ENCODE measurements at regions not wholly inside any gene's neighbourhood (a gene's known extent, or its start where the extent isn't known, plus 50 kb on each side); places are given as distances from the start of the nearest gene placed in this dataset.

DNA sequence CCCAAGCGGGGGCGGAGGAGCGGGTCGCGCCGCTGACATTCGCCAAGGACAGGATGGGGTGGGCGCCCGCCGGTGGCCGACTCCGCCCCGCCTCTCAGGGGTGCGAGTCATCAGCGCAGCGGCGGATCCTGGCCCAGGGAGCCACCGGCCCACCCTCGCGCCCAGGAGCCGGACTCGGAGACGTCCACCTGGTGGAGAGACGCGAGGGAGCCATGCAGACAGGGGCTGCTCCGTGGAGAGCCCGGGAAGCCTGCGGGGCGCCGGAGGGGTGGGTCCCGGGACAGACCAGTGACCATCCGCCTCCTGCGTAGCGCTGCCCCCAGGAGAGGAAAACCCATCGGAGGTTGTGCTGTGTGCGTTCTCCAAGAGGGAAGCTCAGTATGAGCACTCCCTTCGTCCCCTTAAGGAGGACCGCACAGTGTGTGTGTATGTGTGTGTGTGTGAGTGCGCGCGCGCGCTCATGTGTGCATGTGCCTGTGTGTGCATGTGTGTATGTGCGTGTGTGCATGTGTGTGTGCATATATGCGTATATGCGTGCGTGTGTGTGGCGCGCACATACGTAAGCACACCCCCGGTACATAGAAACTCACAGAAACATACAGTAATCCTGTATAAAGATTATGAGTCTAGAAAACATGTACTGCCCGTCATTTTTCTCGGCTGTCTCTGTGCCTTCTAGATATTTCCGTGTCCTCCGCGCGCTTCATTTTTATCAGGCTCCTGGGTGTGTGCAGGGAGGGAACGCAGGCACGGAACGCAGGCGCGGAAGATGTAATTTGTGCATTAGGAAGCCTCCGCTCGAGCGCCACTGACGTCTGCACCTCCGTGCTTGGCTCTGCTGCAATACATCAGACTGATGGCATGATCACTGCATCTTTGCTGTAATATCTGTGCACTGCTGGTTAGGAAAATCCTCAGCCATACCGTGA, 158.9 kb downstream of the TBXT start:
- DNase-seq, result no peak

DNA sequence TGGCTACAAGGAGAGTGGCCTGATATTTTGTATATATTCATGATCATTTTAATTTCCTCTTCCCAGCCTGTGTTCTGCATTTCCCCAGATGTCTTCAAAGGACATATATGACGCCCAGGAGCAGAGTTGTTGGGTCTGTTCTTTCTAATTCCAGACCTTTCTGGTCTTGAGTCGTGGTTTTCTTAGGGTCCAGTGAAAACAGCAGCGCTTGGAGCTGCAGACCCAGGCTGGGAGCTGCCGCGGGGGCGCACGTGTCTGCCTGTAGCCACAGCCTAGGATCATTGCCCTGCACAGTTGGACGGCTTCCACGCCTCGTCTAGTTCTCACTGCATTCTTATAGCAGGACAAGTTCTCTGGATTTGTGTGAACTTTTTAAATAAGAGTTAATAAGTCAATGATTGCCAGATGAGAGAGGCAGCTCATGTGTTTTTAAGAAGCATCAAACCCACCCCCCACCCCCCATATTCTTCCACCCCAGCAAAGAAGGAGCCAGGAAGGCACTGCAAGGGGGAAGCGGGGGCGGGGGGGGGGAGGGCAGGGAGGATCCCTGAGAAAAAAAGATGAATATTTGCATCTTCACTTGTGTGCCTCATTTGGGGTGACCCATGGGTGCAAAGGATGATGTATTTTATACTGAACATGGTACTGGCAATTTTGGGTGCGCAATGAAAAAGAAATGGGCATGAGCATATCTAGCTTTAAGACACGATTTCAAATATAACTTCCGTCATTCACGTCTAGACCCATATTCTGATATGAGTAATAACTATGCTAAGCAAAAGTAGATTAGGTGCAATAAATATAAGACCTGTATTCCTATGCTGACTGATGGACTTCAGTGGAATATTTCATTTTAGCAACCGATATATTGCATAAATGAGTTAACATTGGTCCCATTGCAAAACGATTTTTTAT, 160.0 kb downstream of the TBXT start:
- no peak for DNase-seq

DNA sequence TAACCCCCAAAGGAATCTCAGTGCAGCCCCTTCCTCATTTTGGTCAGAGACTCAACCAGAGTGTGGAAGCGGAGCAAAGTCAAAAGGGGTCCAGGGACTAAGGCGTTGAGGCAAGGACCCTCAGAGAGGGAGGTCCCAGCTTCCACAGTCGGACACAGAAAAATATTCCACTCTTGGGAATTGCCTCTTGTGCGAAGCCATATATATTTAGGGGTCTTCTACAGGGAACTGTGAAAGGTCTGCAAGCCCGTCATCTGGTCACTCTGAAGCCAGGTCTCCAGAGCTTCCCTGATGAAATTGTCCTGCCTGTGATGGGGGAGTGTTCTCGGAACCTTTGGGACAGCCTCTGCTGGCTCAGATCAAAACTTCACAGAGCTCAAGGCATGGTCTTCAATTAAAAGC, 160.8 kb downstream of the TBXT start:
- no peak for DNase-seq

DNA sequence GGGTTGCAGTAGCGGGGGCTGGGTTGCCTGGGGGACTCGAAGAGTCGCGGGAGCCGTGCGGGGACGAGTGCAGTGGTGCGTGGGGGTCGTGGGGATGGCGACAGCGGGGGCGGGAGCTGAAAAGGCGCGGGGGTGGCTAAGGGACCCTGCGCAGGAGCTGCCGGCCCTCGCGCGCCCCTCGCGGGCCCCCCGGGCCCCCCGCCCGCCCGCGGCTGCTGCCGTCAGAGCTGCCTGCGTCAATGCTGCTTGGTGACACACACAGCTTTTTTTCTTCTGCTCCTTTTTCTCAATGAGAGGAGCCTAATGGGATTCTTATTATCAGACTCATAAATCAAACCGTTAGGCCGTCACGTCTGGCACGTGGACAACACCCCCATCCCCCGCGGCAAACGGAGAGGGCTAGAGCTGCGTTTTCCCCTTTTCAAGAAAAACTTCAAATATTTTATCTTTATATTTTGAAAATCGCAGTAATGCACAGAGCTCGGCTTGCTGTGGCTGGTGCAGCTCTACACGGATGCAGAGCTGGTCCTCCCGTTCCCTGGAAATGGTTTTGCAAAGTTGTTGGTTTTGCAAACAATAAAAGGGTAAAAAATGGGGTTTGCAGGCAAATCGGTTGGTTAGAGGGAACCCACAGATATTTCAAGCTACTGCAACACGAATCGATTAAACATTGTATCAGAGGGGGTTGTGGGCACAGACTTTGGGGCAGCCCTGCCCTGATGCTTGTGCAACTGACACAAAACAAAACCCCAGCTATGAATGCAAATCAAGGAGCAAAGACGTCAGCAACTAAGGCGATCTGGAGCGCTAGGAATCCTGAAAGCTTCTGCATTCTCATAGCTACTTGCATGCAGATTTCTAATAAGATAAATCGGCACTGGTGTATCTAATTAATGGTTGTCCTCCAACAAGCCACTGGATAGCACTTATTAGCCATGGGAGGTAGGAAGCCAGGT, 161.4 kb downstream of the TBXT start:
- no peak for DNase-seq

DNA sequence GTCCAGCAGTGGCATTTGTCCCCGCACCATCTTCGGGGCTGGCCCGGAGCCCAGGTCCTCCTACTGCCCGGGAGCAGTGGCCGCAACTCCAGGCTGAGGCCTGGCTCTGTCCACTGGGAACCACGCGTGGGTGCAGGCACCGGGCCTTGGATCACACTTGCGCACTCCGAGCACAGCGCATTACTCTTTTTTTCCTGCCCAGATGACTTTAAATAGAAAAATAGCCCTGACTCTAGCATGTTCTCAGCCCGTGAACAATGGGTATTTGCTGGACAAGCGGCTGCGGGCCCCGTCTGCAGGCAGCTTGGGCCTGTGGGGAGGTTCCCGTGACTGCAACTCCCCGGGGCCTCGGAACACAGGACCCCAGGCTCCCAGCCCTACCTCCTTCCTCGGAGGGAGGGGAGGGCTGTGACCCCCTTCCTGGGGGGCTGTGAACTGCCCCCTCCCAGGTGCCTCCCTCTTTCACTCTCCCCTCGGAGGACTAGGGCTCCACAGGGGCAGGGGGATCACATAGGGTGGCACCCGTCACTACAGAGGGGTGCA, 162.2 kb downstream of the TBXT start:
- DNase-seq, result no peak

DNA sequence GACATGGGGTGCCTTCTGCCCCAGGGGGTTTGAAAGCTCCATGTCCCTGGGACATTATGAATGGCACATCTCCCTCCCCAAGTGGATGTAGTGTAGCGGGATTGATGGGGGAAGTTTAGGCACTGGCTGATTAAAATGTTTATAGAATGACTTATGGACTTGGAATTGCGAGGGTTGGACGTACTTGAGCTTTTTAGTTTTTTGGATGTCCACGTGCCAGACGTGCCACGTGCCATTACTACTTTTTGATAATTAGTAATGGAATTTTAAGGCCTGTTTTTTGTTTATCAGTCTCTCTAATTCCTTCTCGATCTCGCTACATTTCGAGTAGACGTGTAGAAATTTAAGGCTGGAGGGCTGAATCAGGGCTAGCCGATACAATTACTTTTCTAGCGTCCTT, 162.8 kb downstream of the TBXT start:
- no peak for DNase-seq

DNA sequence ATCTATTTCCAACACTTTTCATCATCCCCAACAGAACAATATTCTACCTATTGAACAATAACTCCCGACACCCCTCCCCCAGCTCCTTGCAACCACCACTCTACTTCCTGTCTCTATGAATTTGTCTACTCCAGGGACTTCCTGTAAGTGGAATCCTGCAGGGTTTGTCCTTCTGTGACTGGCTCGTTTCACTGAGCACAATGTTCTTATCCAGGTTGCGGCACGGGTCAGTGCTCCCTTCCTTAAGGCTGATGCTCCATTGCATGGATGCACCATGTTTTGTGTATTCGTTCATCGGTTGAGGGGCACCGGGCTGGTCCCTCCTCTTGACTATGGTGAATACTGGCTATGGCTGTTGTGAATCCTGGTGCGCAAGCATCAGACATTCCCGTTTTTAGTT, 163.2 kb downstream of the TBXT start:
- DNase-seq, result no peak

DNA sequence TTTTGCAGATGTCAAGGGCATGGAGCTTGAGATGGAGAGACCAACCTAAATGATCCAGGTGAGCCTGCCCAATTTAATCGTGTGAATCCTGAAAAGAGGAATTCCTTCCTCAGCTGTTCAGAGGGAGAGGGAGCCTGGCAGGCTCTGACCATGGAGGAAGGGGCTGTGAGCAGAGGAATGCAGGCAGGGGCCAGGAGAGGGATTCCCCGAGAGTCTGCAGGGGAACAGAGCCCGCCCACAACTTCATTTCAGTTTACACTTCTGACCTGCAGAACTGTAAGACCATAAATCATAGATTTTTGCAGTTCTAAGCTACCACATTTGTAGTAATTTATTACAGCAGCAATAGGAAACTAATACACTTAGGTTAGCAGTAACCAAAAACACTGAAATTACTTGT, 164.1 kb downstream of the TBXT start:
- DNase-seq, result no peak

DNA sequence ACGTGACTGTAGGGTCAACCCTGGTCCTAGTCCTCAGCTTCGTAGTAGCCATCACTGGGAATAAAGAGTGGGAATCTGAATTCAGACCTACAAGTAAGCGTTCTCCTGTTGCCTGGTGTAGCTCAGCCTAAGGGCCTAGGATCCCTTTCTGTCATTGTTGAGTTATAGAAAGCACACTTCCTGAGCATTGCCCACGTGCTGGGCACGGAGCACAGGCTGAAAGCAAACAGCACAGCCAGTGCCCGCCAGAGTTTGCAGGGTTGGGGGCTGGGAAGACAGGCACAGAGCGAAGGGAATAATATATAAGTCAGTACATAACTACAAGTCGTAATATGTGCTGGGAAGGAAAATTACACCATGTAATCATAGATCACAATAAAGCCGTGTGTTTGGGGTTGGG, 166.3 kb downstream of the TBXT start:
- no peak for DNase-seq

DNA sequence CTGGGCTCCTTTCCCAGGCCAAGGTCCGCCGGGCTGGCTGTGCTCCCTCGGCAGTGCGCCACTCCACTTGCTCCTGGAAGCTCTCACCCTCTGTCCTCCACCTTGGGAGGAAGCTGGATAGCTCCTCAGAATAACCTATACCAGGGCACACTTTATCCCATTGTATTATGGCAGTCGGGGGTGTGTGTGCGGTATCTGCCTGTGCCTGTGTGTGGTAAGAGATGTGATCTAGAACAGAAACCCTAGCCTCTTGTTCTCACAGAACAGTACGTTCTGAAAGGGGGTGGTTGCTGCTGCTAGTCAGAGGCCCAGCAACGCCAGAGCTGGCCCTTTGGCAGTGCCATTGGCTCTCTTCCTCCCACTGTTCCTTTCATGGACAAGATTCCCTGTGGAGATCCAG, 168.4 kb downstream of the TBXT start:
- no peak for DNase-seq

DNA sequence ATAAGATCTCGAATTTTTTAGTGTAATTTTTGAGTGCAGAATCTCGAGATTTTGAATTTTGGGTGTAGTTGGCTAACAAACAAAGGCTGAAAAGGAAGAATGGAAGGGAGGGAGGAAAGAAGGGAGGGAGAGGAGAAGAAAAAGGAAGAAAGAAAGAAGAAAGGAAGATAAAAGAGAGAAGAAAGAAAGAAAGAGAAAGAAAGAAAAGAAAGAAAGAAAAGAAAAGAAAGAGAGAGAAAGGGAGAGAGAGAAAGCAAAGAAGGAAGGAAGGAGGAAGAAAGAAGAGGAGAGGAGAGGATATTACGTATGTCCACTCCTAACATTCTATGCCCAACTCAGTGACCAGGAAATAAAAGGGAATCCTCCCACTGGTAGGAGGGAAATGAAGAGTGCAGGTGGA, 169.6 kb downstream of the TBXT start:
- no peak for DNase-seq

DNA sequence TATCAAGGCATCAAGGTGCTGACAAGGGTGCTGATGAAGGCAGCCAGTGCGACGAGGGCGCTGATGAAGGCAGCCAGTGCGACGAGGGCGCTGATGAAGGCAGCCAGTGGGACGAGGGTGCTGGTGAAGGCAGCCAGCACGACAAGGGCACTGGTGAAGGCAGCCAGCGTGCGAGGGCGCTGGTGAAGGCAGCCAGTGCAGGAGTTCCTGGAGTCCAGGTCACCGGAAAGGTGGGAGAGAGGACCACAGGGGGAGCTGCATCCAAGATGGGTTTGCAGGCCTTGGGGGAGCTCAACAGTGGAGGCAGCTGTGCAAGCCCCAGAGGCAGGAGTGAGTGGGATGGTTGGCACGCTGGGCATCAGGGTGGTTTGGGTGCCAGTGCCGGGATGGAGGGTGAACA, 176.3 kb downstream of the TBXT start:
- DNase-seq, result no peak

DNA sequence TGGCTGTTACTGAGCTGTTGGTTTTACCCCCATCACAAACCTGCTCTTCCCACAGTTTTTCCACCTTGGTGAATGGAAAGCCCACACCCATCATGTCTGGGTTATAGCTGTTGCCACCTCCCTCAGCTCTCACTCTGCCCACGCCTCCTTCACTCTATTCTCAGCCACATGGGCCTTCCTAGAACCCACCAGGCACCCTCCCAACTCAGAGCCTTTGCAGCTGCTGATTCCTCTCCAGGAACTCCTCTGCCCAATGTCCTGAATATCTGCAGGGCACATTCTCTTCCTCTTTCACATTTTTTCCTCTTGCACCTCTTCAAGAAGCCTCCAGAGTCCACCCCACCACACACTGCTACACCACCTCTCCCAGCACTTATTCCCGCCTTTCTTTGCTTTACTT, 177.4 kb downstream of the TBXT start:
- DNase-seq, result no peak

DNA sequence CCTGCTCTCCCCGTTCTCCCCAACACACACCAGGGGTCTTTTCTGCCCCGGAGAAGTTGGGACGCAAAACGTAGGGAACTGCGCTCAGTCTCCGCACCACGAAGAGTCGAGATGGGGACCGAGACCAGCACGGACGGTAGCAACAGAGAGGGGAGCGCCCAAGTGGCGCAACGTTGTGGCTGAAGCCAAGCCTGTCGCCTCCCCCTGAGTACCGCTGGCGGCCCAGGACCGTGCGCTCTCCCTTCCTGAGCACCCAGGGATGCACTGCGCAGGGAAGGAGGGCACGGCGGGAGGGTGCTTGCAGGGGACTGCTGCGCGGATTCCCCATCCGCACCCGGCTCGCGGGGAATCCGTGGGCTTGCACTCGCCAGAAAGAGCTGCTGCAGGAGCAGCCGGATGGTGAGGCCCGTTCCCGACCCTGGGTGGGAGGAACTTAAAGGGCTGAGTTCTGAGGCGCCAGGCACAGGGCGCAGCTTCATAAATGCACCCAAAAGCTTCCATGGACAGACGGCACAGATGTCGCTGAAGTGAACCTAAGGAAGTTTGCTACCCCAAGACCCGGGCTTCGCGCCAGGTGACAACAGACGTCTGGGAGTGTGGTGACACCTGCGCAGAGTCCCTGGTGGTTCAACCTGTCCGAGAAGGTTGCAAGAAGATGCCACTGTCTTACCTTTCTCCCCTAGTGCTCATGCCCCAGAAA, 178.7 kb downstream of the TBXT start:
- no peak for DNase-seq

DNA sequence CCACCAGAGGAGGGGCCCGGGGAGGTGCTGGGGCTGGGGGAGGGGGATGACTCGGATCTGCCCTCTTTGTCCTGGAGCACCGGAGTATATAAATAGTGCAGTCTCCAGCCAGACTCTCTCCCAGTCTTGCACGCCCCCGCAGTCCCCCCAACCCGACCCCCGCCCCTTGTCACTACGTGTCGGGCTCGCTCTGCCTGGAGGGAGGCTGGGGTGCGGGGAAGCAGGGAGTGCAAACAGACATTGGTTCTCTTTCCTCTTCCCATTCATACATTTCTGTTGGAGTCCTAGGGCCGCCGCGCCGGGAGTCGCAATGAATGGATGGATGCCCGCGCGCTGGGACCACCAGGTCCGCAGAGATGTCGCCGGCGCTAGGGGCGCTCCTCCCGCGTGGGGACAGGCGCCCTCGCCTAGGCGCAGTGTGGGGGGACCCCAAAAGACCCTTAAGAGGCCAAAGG, 179.3 kb downstream of the TBXT start:
- no peak for DNase-seq

DNA sequence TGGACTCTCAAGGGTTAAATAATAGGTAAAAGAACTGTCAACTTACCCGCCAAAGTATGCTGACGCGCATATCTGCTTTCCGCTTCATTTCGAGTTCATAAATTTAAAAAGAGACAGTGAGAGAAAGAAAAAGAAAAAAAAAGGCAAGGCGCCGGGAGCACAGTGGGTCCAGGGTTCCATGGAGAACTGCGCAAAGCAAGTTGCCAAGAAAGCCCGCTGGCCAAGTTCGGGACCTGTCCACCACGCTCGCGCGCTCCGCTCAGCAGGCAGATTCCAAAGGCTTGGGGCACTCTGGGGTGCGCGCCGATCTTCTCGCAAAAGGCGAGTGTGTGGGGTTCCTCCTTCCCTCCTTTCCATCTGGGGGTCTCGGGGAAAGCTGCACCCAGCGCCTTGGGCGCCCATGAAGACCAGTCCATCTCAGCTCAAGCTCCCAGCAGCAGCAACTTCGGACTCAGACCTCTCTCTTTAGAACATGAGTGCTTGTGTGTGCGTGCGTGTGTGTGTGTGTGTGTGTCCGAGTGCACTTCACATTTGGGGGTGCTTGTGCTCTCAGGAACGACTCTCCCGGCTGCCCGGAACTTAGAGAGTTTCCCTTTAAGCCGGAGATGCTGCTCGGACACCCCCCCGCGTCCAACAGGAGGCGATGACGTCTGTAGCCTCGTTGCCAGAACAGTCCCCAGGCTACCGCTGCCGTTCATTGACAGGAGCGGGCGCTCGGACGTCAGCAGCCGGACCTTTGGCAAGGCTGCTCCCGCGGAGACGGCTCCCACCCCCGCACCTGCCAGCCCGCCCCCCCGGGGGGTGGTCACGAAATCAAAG, 180.0 kb downstream of the TBXT start:
- no peak for DNase-seq

DNA sequence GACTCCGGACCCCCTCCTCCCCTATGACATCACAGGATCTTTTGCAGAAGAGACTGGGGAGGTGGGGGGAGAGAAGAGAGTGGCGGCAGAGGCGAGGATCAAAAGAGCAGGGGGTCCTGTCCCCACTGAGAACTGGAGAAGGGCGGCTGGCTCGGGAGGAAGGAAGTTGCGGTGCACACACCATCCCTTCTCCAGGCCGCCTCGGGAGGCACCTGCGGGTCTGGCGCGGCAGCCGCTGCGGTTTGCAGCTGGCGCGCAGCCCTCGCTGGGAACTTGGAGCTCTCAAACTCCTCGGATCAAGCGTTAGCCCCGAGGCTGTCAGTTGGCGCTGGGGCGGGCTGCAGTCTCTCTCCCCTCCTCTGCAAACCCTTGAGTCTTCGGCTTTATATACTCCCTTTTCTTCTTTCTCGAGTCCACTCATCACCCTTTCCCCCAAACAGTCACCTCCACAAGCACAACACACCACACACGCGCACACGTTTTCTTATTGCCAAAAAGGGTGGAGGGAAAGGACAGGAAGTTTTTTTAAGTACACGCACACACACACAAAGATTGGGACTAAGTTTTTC, 180.7 kb downstream of the TBXT start:
- no peak for DNase-seq

DNA sequence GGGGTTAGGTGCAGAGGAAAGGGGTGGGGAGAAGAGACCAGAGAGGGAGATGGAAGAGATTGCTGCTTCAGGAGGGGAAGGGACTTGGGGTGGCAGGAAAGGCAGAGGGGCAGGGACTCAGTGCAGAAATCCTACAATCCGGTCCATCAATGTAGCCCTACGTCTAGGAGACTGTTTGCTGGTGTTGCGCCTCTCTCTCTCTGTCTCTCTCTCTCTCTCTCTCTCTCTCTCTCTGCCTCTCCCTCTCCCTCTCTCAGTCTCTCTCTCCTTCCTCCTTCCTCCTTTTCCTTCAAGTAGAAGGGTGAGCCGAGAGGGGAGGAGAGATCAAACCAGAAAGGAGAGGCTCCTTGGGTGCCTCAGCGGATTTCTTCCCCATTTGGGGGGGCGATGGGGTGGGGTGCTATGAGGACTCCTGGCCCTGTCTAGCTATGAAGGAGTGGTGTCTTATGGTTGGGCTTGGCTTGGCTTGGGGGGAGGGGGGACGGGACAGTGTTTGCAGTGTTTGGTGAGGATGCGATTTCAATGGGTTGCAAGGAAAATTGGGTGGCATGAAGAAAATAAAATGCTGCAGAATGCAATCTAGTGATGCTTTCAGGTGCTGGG, 181.2 kb downstream of the TBXT start:
- DNase-seq, result no peak

DNA sequence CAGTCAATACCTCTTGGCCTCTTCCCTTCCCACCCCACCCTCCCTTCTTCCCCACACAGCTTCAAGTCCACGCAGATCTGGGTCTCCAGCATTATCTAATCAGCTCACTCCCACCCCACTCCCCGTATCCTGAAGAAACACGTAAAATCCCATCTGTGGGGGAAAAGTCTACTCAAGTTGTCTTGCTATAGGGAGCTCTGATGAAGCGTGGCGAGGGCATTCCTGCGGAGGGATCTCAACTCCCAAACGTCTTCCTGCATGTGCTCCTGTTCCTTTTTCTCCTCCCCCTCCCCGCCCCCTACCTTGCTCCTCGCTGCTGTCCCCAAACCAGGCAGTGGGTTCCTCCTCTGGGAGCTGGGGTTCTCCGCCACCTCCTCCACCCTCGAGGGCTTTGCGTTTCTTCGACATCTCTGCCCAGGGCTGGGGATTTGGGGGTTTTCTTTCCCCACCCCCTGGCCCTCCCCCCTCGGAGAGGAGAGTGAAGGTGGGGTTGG, 181.8 kb downstream of the TBXT start:
- DNase-seq, result no peak

DNA sequence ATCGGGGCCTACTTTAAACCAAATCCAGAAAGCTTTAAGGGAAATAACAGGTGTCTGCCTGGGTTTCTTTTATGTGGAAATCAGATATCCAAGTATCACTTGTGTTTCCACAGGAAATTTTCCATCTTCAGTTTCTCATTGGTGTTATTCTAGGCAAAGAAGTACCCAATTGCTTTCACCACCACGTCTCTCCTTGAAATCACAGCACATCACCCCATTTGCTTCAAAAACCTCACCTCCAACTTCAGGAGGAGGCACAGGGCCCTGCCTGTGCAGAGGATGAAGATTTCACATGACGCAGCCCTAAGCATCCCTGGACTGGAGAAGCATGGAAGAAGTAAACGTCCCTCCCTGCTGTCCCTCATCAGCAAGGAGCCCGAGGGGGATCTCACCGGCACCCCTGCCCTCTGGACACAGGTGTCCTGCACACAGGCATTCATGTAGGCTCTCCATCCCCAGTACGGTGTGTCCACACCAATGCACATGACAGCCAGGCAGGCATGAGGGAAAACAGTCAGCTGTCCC, 182.3 kb downstream of the TBXT start:
- no peak for DNase-seq
